Lower lobe of right lung (tissue), 2 donors: ENCODE measurements at regions not wholly inside any gene's neighbourhood (a gene's known extent, or its start where the extent isn't known, plus 50 kb on each side); places are given as distances from the start of the nearest gene placed in this dataset.

ENCODE experiments used
- ATAC-seq, 2 donors: fragments of 200-7000 bp; cut with Tn5 transposase; one replicate each; pipeline ENCODE4 v1.9.1; 2020 to 2022; ENCODE audit warnings: mild to moderate bottlenecking in 2 of 2, moderate library complexity in 2 of 2
- DNase-seq: peaks from one replicate; pipeline ENCODE4 v3.0.0-alpha.2; 2020
- H3K27ac ChIP-seq: fragments of 200-600 bp; one replicate; pipeline ENCODE4 v1.8.0; 2022
- H3K27me3 ChIP-seq: fragments of 200-600 bp; one replicate; pipeline ENCODE4 v1.8.0; 2022; ENCODE audit warnings: low read depth
- H3K36me3 ChIP-seq: fragments of 200-600 bp; one replicate; pipeline ENCODE4 v1.8.0; 2022; ENCODE audit warnings: mild to moderate bottlenecking
- H3K4me1 ChIP-seq: fragments of 200-600 bp; one replicate; pipeline ENCODE4 v1.8.0; 2022
- H3K4me3 ChIP-seq: fragments of 200-600 bp; one replicate; pipeline ENCODE4 v1.8.0; 2022; ENCODE audit warnings: mild to moderate bottlenecking
- H3K9me3 ChIP-seq: fragments of 200-600 bp; one replicate; pipeline ENCODE4 v1.8.0; 2022
- intact Hi-C: fragments of 100-400 bp; cut with DNase I; formaldehyde crosslinking; loops from one replicate; pipeline ENCODE4 v1.11.0; 2022
- TF ChIP-seq, protein P1 (sequence below): fragments of 200-600 bp; IDR thresholded peaks from one replicate; pipeline ENCODE4 v1.8.0; 2022; ENCODE audit warnings: antibody characterized with exemption, mild to moderate bottlenecking
- donor health status: DM: no; HTN: yes; CAD: no; lungs with severe emphysema.

DNA sequence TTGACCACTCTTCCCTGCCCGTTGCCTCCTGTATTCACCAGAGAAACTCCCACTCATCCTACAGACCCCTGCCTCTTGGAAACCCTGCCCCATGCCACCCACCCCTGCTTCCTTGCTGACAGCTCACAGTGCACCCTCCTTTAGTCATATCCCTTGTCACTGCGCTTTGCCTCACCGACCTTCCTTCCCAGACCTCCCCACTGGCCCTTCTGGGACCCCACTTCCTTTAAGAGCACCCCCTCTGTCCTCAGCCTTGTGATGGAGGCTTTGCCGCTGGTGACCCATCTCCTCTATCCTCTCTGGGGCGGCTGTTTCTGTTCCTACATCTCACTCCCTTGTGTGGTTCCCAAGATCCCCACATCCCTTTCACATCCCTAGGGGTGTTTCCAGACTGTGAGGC, 92.8 kb upstream of the ZMIZ1 start:
- no peak for DNase-seq
- no peak overlapping the region for H3K4me3 ChIP-seq
- intact Hi-C loops, result no loop called here
- no peaks in the 10 kb centered on the region for H3K27me3 ChIP-seq
- no peak for ATAC-seq
- no peaks in the 10 kb centered on the region for H3K36me3 ChIP-seq
- H3K4me1 ChIP-seq, result peaks cover 41% of the 10 kb centered on the region
- H3K9me3 ChIP-seq, result no peaks in the 10 kb centered on the region
- no peak overlapping the region for H3K27ac ChIP-seq
- TF ChIP-seq, protein P1, sequence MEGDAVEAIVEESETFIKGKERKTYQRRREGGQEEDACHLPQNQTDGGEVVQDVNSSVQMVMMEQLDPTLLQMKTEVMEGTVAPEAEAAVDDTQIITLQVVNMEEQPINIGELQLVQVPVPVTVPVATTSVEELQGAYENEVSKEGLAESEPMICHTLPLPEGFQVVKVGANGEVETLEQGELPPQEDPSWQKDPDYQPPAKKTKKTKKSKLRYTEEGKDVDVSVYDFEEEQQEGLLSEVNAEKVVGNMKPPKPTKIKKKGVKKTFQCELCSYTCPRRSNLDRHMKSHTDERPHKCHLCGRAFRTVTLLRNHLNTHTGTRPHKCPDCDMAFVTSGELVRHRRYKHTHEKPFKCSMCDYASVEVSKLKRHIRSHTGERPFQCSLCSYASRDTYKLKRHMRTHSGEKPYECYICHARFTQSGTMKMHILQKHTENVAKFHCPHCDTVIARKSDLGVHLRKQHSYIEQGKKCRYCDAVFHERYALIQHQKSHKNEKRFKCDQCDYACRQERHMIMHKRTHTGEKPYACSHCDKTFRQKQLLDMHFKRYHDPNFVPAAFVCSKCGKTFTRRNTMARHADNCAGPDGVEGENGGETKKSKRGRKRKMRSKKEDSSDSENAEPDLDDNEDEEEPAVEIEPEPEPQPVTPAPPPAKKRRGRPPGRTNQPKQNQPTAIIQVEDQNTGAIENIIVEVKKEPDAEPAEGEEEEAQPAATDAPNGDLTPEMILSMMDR, result no peak

DNA sequence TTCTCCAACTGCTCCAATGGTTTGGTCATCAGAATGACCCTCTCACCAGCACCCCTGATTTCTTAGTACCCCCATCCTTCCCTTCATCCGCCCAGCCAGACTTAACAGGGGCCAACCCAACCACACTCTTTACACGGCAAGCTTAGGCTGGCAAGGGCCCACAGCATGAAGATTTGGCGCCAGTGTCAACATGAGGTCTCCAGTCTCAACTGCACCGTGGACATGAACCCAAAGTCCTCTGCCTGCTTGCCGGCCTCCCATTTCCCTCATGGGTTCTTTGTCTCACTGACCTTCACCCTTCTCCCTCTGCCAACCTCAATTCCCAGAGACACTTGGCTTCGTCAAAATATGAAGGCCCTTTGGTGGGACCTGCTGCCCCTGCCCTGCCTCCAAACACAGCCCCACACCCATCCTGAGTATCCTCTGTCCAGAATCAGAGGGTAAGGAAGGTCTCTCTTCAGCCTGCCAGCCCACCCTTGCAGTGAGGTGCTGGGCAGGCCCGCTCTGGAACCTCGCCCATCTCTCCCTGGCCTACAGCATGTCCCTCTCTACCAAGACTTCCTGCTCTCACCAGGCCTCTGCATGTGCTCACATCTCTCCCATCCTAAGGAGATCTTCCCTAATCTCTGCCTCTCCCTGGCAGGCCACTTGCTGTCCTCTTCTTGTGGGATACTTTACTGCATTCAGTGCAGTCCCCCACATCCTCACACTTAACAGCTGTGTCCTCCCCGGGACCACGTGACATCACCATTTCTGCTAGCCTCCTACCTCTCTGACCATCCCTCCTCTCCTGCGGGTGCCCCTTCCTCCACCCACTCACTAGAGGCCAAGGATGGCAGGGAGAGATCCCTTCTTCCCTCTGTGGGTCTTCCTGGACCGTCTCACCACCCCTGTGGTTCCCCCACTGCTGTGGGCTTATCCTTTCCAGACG, 91.7 kb upstream of the ZMIZ1 start:
- TF ChIP-seq, protein P1, result no peak
- no peaks in the 10 kb centered on the region for H3K27me3 ChIP-seq
- ATAC-seq (no peak), DNase-seq (no peak)
- H3K9me3 ChIP-seq, result no peaks in the 10 kb centered on the region
- no peaks in the 10 kb centered on the region for H3K36me3 ChIP-seq
- no peak overlapping the region for H3K4me3 ChIP-seq
- intact Hi-C loops, result no loop called here
- H3K4me1 ChIP-seq, result peaks cover 39% of the 10 kb centered on the region
- no peak overlapping the region for H3K27ac ChIP-seq

DNA sequence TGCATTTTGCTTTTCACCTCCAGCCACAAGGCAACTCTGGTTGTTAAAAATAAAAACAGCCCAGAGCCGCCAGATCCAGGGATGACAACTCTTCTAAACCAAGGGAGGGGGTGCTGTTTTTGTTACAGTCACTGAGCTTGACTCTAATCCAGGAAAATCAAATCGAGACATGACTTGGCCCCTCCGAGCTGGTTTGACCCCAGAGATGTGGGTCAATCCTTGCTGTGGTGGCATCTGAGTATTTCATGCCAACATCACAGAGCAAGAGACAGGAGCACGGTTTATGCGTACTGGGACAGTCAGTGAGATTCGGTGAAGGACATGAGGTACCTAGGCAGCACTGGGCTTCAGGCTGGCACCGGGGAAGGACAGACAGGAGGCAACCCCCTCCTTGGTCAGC, 88.8 kb upstream of the ZMIZ1 start:
- TF ChIP-seq, protein P1, result no peak
- intact Hi-C loops, result no loop called here
- Histone ChIP-seq H3K27me3 (no peaks in the 10 kb centered on the region), H3K4me3 (no peak overlapping the region), H3K36me3 (no peaks in the 10 kb centered on the region), H3K27ac (no peak overlapping the region), H3K4me1 (peaks cover 14% of the 10 kb centered on the region), H3K9me3 (no peaks in the 10 kb centered on the region)
- ATAC-seq (no peak), DNase-seq (no peak)

DNA sequence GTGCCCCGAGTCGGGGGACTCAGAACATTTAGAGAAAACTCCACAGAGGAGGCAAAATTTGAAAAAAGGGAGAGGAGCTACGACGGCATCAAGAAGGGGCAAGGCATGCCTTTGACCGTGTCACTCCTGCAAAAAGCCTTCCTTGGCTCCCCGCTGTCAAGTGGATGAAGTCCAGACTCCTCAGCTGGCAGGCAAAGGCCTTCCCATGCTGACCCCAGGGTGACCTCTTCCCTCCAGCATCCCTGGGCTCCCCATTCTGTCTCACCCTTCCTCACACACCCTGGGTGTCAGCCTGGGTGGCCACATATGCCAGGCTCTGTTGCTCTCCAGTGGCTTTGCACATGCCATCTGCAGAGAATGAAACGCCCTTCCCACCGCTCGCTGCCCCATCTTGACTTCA, 88.4 kb upstream of the ZMIZ1 start:
- H3K4me1 ChIP-seq, result peaks cover 10% of the 10 kb centered on the region
- H3K27ac ChIP-seq, result no peak overlapping the region
- no peaks in the 10 kb centered on the region for H3K9me3 ChIP-seq
- TF ChIP-seq, protein P1, result no peak
- H3K36me3 ChIP-seq, result no peaks in the 10 kb centered on the region
- intact Hi-C loops, result no loop called here
- H3K4me3 ChIP-seq, result no peak overlapping the region
- DNase-seq (no peak), ATAC-seq (no peak)
- H3K27me3 ChIP-seq, result no peaks in the 10 kb centered on the region

DNA sequence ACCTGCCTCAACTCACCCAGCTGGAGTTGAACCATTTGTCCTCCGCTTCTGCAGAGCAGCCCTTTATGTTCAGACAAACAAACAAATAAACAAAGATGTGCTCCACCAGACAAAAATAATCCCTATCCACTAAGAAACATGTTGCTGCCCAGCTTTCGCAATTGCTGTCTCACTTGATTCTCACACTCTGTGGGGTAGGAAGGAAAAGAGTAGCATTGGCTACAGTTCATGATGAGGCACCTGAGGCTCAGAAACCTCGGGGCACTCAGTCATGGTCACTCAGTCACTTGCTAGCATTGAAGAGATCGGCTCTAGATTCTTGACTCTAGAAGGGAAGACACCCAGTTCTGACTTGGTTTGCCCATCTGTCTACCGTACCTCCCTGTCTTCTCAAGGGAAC, 88.0 kb upstream of the ZMIZ1 start:
- intact Hi-C loops, result no loop called here
- TF ChIP-seq, protein P1, result no peak
- no peak for ATAC-seq
- peaks cover 10% of the 10 kb centered on the region for H3K4me1 ChIP-seq
- no peak overlapping the region for H3K27ac ChIP-seq
- H3K27me3 ChIP-seq, result no peaks in the 10 kb centered on the region
- H3K36me3 ChIP-seq, result no peaks in the 10 kb centered on the region
- no peak overlapping the region for H3K4me3 ChIP-seq
- no peak for DNase-seq
- H3K9me3 ChIP-seq, result no peaks in the 10 kb centered on the region
